ENCODE measurements at regions not wholly inside any gene's neighbourhood (a gene's known extent, or its start where the extent isn't known, plus 50 kb on each side); places are given as distances from the start of the nearest gene placed in this dataset.

DNA sequence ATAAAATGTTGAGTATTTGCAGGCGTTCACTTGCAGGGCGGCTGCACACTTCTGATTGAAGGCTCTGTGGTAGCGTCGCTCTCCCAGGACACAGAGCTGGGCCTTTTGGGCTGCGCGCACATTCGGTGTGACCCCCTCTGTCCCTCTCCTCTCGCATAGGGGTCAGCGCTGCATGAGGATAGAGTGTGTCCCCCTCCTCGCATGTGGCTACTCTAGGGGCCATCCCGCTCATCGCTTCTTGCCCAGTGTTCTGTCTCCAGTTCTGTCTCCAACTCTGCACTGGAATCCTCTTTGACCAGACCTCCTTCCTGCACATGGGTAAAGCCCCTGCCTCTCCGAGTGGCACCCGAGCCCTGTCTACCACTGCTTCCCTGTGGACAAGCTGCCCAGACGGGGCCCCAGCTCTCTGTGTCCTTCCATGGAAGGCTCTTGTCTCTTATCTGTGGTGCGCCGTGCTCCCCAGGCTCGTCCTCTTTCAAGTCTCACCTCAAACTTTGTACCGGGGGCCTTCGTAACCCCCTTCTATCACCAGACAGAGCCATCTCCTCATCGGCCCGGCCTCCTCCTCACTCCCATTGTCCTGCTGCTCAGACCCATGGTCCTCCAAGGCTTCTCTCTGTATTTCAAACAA lies 278.0 kb upstream of the HDAC4 start:
- TF ChIP-seq GATA2 (IDR thresholded peaks at IDR 0.05; ENCODE audit: low read depth, low read length) (no peak), GATA3 (IDR thresholded peaks at IDR 0.05; ENCODE audit: low read depth, low read length) (no peak)

All from SH-SY5Y (cell line).